ENCODE measurements at regions not wholly inside any gene's neighbourhood (a gene's known extent, or its start where the extent isn't known, plus 50 kb on each side); places are given as distances from the start of the nearest gene placed in this dataset.

DNA sequence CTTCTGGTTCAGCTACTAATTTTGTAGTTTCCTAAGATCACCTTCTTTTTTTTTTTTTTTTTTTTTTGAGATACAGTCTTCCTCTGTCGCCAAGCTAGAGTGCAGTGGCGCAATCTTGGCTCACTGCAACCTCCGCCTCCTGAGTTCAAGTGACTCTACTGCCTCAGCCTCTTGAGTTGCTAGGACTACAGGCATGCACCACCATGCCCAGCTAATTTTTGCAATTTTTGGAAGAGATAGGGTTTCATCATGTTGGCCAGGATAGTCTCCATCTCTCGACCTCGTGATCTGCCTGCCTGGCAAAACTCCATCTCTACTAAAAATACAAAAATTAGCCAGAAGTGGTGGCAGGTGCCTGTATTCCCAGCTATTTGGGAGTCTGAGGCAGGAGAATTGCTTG lies 301.5 kb upstream of the TFPI start:
- H3K36me3 Mint-ChIP-seq, result no peaks in the 10 kb centered on the region
- H3K27ac Mint-ChIP-seq, result no peak overlapping the region
- Histone ChIP-seq H3K9me3 (replicated peaks in 1 of 2; ENCODE audit: control insufficient read depth in 1 of 2, insufficient read depth in 1 of 2, low read length in 2 of 2) (no peaks in the 10 kb centered on the region), H3K9ac (ENCODE audit: insufficient read depth, low read length, poor library complexity, severe bottlenecking) (no peak overlapping the region), H4K20me1 (ENCODE audit: insufficient read depth, low read length) (no peaks in the 10 kb centered on the region), H3K36me3 (replicated peaks in 1 of 2; ENCODE audit: control insufficient read depth in 1 of 2, insufficient read depth in 2 of 2, low read length in 2 of 2) (no peaks in the 10 kb centered on the region), H3K27me3 (ENCODE audit: control insufficient read depth in 2 of 2, insufficient read depth in 2 of 2, low read length in 2 of 2) (no peaks in the 10 kb centered on the region), H3K79me2 (ENCODE audit: insufficient read depth, low read length) (no peaks in the 10 kb centered on the region), H3K4me3 (replicated peaks in 1 of 3; ENCODE audit: low read depth in 2 of 3, low read length in 3 of 3) (no peak overlapping the region), H2AFZ (ENCODE audit: insufficient read depth, low read depth, low read length, poor library complexity, severe bottlenecking) (no peak overlapping the region), H3K4me2 (replicated peaks; ENCODE audit: extremely low read depth, low read length, poor library complexity, severe bottlenecking) (no peak overlapping the region), H3K4me1 (ENCODE audit: control insufficient read depth in 1 of 2, insufficient read depth in 2 of 2, low read length in 2 of 2) (no peaks in the 10 kb centered on the region), H3K27ac (ENCODE audit: low read depth in 1 of 2, low read length in 2 of 2) (no peak overlapping the region)
- intact Hi-C loops (cut with micrococcal nuclease), result no loop called here
- WGBS (ENCODE audit: insufficient coverage), result no CpG with 5 or more reads among the region's 5 CpGs
- no peaks in the 10 kb centered on the region for H3K4me1 Mint-ChIP-seq
- no peak overlapping the region for H3K4me3 Mint-ChIP-seq
- no peak for DNase-seq
- no peaks in the 10 kb centered on the region for H3K27me3 Mint-ChIP-seq (ENCODE audit: low read depth in 3 of 3)
- TF ChIP-seq, protein P1, sequence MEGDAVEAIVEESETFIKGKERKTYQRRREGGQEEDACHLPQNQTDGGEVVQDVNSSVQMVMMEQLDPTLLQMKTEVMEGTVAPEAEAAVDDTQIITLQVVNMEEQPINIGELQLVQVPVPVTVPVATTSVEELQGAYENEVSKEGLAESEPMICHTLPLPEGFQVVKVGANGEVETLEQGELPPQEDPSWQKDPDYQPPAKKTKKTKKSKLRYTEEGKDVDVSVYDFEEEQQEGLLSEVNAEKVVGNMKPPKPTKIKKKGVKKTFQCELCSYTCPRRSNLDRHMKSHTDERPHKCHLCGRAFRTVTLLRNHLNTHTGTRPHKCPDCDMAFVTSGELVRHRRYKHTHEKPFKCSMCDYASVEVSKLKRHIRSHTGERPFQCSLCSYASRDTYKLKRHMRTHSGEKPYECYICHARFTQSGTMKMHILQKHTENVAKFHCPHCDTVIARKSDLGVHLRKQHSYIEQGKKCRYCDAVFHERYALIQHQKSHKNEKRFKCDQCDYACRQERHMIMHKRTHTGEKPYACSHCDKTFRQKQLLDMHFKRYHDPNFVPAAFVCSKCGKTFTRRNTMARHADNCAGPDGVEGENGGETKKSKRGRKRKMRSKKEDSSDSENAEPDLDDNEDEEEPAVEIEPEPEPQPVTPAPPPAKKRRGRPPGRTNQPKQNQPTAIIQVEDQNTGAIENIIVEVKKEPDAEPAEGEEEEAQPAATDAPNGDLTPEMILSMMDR (IDR thresholded peaks at IDR 0.05), result no peak
- peaks cover 0 to under 1% (median 0%) of the 10 kb centered on the region in 7 donors for H3K9me3 Mint-ChIP-seq

DNA sequence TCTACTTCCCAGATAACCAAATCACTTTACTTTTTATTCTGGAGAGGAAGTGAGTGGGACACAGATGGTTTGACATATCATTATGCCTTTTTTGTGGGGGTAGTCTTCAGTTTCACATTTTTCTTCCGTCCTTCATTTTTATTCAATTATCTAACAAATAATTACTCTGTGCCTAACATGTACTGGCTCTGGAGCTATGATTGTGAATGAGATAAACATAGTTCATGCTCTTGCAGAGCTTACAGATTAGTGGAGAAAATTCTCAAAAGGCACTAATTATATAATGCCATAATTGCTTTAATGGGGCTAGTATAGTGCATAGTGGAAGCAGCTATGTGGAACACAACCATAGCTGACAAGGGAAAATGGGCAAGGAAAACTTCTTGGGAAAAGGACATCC lies 303.6 kb upstream of the TFPI start:
- WGBS (ENCODE audit: insufficient coverage), result no CpG with 5 or more reads among the region's 1 CpG
- no peak overlapping the region for H3K27ac ChIP-seq (ENCODE audit: low read depth in 1 of 2, low read length in 2 of 2)
- no peak overlapping the region for H3K4me2 ChIP-seq (replicated peaks; ENCODE audit: extremely low read depth, low read length, poor library complexity, severe bottlenecking)
- H2AFZ ChIP-seq (ENCODE audit: insufficient read depth, low read depth, low read length, poor library complexity, severe bottlenecking), result no peak overlapping the region
- no peaks in the 10 kb centered on the region for H3K27me3 ChIP-seq (ENCODE audit: control insufficient read depth in 2 of 2, insufficient read depth in 2 of 2, low read length in 2 of 2)
- Mint-ChIP-seq H3K36me3 (no peaks in the 10 kb centered on the region), H3K4me1 (no peaks in the 10 kb centered on the region), H3K27me3 (ENCODE audit: low read depth in 3 of 3) (no peaks in the 10 kb centered on the region), H3K4me3 (no peak overlapping the region), H3K9me3 (no peaks in the 10 kb centered on the region), H3K27ac (no peak overlapping the region)
- no peak overlapping the region for H3K9ac ChIP-seq (ENCODE audit: insufficient read depth, low read length, poor library complexity, severe bottlenecking)
- H3K79me2 ChIP-seq (ENCODE audit: insufficient read depth, low read length), result no peaks in the 10 kb centered on the region
- H3K9me3 ChIP-seq (replicated peaks in 1 of 2; ENCODE audit: control insufficient read depth in 1 of 2, insufficient read depth in 1 of 2, low read length in 2 of 2), result no peaks in the 10 kb centered on the region
- TF ChIP-seq, protein P1 (IDR thresholded peaks at IDR 0.05), result no peak
- intact Hi-C loops (cut with micrococcal nuclease), result no loop called here
- no peak for DNase-seq
- H4K20me1 ChIP-seq (ENCODE audit: insufficient read depth, low read length), result no peaks in the 10 kb centered on the region
- no peak overlapping the region for H3K4me3 ChIP-seq (replicated peaks in 1 of 3; ENCODE audit: low read depth in 2 of 3, low read length in 3 of 3)
- H3K4me1 ChIP-seq (ENCODE audit: control insufficient read depth in 1 of 2, insufficient read depth in 2 of 2, low read length in 2 of 2), result no peaks in the 10 kb centered on the region
- no peaks in the 10 kb centered on the region for H3K36me3 ChIP-seq (replicated peaks in 1 of 2; ENCODE audit: control insufficient read depth in 1 of 2, insufficient read depth in 2 of 2, low read length in 2 of 2)

All from CD14-positive monocyte (primary cell).